Mucosa of descending colon (tissue), 3 donors: ENCODE measurements at regions not wholly inside any gene's neighbourhood (a gene's known extent, or its start where the extent isn't known, plus 50 kb on each side); places are given as distances from the start of the nearest gene placed in this dataset.
"Not testable (repeated sequence)": the region's sequence is repeated elsewhere in the genome, so short reads cannot be mapped to it uniquely, and the experiment has no call there.

Experiments used
- ATAC-seq: fragments of 200-7000 bp; cut with Tn5 transposase; one replicate; pipeline ENCODE4 v1.9.1; 2020; ENCODE audit warnings: mild to moderate bottlenecking, moderate library complexity
- DNase-seq, 3 donors: peaks; one replicate each; pipeline ENCODE4 v3.0.0-alpha.2; 2020
- H3K36me3 ChIP-seq: fragments of 200-600 bp; one replicate; pipeline ENCODE4 v1.8.0; 2021; ENCODE audit warnings: low read depth, mild to moderate bottlenecking
- H3K4me1 ChIP-seq: fragments of 200-600 bp; one replicate; pipeline ENCODE4 v1.8.0; 2021; ENCODE audit warnings: low read depth, mild to moderate bottlenecking
- H3K4me3 ChIP-seq: fragments of 200-600 bp; one replicate; pipeline ENCODE4 v1.8.0; 2021; ENCODE audit warnings: mild to moderate bottlenecking
- H3K9me3 ChIP-seq: fragments of 200-600 bp; one replicate; pipeline ENCODE4 v1.8.0; 2021; ENCODE audit warnings: mild to moderate bottlenecking
- intact Hi-C, 2 donors: fragments of 100-400 bp; cut with DNase I in 1 of 2; cut with micrococcal nuclease in 1 of 2; formaldehyde crosslinking; loops; one replicate each; pipeline versions ENCODE4 v1.11.0 to v1.11.1; 2022; cut with DNase I, micrococcal nuclease
- TF ChIP-seq, protein P1 (sequence below): fragments of 200-600 bp; IDR thresholded peaks from one replicate; pipeline ENCODE4 v1.8.0; 2022; ENCODE audit warnings: antibody characterized with exemption, mild to moderate bottlenecking
- donor health status: DM: no; HTN: no; CAD: no; lungs with moderate emphysema.
- donor health status: DM: no; HTN: no; CAD: no.
- donor health status: DM: no; HTN: yes; CAD: no.

DNA sequence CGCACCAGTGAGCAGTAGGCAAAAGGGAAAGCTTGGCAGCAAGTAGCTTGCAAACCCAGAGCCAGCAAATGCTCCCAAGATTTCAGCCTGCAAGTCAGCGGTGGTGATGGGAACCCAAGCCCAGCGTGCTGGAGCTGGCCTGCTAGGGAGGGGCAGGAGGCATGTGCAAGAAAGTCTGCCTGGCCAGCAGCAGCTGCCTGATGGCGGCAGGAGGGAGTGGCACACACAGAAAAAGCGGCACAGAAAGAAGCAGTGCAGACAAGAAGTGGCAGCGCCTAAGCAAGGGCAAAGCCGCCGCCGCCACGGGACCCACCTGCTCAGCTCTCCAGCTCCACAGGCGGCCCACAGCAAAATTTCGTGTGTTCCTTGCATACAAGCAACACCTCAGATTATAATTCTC lies 1206.5 kb upstream of the PABPC4L start:
- no peaks in the 10 kb centered on the region for H3K36me3 ChIP-seq
- TF ChIP-seq, protein P1, sequence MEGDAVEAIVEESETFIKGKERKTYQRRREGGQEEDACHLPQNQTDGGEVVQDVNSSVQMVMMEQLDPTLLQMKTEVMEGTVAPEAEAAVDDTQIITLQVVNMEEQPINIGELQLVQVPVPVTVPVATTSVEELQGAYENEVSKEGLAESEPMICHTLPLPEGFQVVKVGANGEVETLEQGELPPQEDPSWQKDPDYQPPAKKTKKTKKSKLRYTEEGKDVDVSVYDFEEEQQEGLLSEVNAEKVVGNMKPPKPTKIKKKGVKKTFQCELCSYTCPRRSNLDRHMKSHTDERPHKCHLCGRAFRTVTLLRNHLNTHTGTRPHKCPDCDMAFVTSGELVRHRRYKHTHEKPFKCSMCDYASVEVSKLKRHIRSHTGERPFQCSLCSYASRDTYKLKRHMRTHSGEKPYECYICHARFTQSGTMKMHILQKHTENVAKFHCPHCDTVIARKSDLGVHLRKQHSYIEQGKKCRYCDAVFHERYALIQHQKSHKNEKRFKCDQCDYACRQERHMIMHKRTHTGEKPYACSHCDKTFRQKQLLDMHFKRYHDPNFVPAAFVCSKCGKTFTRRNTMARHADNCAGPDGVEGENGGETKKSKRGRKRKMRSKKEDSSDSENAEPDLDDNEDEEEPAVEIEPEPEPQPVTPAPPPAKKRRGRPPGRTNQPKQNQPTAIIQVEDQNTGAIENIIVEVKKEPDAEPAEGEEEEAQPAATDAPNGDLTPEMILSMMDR, result no peak
- ATAC-seq (no peak), DNase-seq (no peak)
- H3K9me3 ChIP-seq, result peaks cover 9% of the 10 kb centered on the region
- no peak overlapping the region for H3K4me3 ChIP-seq
- intact Hi-C loops, result no loop called here
- no peaks in the 10 kb centered on the region for H3K4me1 ChIP-seq

- H3K36me3 ChIP-seq, intact Hi-C loops, ATAC-seq, H3K4me1 ChIP-seq, H3K4me3 ChIP-seq, H3K9me3 ChIP-seq: not testable (repeated sequence)
- DNase-seq, result peak in 1 of 3 donors; percentile 34
Observed at GRCh38 chr4:135406597-135406996, 1205.0 kb upstream of the PABPC4L start.

DNA sequence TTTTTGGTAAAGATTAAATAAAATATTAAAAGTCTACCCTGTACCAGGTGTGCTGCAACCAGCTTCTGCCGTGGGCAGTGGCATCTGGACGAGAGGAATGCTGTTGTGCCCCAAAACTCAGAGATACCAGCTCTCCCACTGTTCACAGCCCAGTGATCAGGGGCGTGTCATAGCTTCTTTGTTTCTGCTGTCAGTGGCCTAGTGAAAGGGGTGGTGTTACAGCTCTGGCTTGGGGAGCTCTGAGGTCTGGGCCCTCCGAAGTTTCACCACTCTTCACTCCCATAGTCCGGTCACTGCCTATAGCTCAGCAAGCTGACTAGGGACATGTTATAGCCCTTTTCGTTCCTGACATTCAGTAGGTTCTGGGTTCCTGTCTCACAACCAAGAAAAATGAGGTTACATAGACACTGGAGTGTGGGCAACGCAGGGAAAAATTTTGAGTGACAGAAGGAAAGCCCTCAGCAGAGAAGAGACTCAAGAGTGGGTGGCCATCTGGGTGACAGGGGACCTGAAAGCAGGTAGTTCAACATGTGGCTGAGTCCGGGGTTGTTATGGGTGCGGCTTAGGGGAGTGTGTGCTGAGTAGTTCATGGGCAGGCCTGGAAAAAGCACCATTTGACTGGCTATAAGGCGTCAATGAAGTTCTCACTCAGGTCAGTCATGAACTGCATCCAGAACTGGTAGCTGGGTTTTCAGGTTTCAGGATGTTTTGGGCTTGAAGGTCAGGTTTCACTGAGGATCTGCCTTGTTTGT lies 1184.4 kb upstream of the PABPC4L start:
- intact Hi-C loops, result no loop called here
- Histone ChIP-seq H3K36me3 (no peaks in the 10 kb centered on the region), H3K4me1 (no peaks in the 10 kb centered on the region), H3K9me3 (no peaks in the 10 kb centered on the region), H3K4me3 (no peak overlapping the region)
- DNase-seq, result no peak
- TF ChIP-seq, protein P1, result no peak
- ATAC-seq, result no peak

GRCh38 chr4:135383356-135384288 lies 1182.0 kb upstream of the PABPC4L start:
- Histone ChIP-seq H3K36me3 (no peaks in the 10 kb centered on the region), H3K4me3 (no peak overlapping the region), H3K9me3 (no peaks in the 10 kb centered on the region), H3K4me1 (no peaks in the 10 kb centered on the region)
- DNase-seq, result no peak
- no peak for ATAC-seq
- TF ChIP-seq, protein P1, result no peak
- intact Hi-C loops, result no loop called here

DNA sequence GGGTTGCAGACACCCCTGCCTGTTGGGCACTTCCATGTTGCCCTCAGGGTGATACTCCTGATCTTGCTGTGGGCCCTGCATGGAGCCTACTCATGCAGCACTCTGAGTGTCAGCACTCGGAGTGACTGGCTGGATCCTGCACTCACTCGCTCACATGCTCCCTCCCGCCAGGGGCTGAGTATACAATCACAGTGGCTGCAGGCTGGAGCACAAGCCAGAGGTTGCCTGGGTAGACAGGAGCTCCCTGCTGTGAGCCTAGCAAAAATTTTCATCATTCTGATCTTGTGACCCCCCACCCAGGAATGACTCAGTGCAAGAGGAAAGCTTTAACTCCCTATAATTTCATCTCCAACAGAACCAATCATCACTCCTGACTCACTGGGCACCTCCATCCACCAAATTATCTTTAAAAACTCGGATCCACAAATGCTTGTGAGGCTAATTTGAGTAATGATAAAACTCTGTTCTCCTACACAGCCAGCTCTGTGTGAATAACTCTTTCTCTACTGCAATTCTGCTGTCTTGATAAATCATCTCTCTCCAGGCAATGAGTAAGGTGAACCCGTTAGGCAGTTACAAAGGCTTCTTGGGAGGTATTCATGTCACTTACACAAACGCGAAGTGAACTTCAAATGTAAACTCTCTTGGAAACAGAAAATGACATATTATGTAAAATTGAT lies 1180.8 kb upstream of the PABPC4L start:
- no peak for ATAC-seq
- no peak for DNase-seq

More for the DNA sequence above, 1180.8 kb upstream of the PABPC4L start:
- TF ChIP-seq, protein P1, result no peak
- Histone ChIP-seq H3K4me1 (no peaks in the 10 kb centered on the region), H3K4me3 (no peak overlapping the region), H3K9me3 (no peaks in the 10 kb centered on the region), H3K36me3 (no peaks in the 10 kb centered on the region)
- intact Hi-C loops, result no loop called here
